Suprapubic skin (tissue), 3 donors: ENCODE measurements at regions not wholly inside any gene's neighbourhood (a gene's known extent, or its start where the extent isn't known, plus 50 kb on each side); places are given as distances from the start of the nearest gene placed in this dataset.

Source experiments
- CTCF ChIP-seq, 2 donors: fragments of 200-600 bp in 1 of 2; fragments of 450-650 bp in 1 of 2; sonication (generic) in 1 of 2; IDR thresholded peaks; one replicate each; pipeline ENCODE4 v1.5.1; 2016 to 2019; ENCODE audit warnings: antibody characterized with exemption in 2 of 2, mild to moderate bottlenecking in 1 of 2, moderate library complexity in 1 of 2
- EP300 ChIP-seq: sonication (generic); formaldehyde crosslinking; IDR thresholded peaks from one replicate; pipeline ENCODE4 v1.6.1; 2017; ENCODE audit warnings: antibody characterized with exemption

GRCh38 chr5:67290655-67291054, 94.1 kb upstream of the CD180 start:
- no peak for TF ChIP-seq CTCF (IDR thresholded peaks at IDR 0.05)
- no peak for TF ChIP-seq EP300
